H7 (cell line): ENCODE measurements at regions not wholly inside any gene's neighbourhood (a gene's known extent, or its start where the extent isn't known, plus 50 kb on each side); places are given as distances from the start of the nearest gene placed in this dataset.

ENCODE experiments used
- DNase-seq: peaks from one replicate; pipeline ENCODE4 v3.0.0; 2012
- H3K27me3 ChIP-seq: 2 replicates; pipeline ENCODE4 v1.6.0; 2011; ENCODE audit warnings: mild to moderate bottlenecking, low read length; ENCODE audit not compliant: control insufficient read depth, insufficient read depth
- H3K36me3 ChIP-seq: replicated peaks from 2 replicates; pipeline ENCODE4 v1.5.1; 2011; ENCODE audit warnings: low read length; ENCODE audit not compliant: control insufficient read depth, insufficient read depth
- H3K4me3 ChIP-seq: 2 replicates; pipeline ENCODE4 v1.5.1; 2011; ENCODE audit warnings: low read depth, mild to moderate bottlenecking, control low read depth, low read length, moderate library complexity; ENCODE audit not compliant: insufficient read depth

DNA sequence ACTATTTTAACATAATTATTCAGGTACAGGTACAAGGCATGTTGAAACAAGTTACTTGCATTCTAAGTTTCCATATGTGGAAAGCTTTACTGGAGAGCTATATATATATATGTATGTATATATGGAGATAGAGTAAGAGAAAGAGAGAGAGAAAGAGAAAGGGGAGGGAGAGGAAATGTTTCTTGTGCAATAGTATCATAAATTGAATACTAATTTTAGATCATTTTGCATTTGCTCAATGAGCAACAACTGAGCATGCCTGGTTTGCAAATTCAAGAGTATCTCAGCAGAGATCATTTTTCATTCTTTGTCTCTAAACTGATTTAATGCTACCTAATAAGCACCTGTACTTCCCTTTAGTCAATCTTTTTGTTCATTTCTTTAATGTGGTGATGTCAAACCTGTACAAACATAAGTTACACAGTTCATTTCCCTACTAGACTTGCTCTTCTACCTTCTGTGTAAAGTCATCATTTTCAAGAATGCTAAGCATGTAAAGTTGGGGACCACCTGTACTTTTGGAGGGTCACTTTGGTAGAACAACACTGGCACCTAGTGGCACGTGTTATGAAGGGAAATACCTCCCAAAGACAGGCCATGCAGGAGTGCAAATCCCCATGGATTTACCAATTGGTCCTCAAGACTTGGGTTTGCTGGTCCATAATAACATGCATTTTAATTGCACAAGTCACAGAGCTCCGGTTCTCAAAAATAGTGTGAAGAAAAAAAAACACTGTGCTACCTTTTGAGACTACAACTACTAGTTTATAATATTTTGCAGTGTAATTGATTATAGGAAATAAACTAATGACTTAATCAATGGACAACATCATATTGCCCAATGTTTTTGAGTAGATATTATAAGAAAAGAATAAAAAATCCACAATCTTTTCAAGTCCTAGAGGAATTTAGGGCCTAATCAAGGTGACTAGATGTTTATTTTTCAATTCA, 431.2 kb upstream of the IGFBP3 start:
- Histone ChIP-seq H3K36me3 (no peaks in the 10 kb centered on the region), H3K4me3 (no peak overlapping the region), H3K27me3 (no peaks in the 10 kb centered on the region)
- DNase-seq = peak; percentile 78

DNA sequence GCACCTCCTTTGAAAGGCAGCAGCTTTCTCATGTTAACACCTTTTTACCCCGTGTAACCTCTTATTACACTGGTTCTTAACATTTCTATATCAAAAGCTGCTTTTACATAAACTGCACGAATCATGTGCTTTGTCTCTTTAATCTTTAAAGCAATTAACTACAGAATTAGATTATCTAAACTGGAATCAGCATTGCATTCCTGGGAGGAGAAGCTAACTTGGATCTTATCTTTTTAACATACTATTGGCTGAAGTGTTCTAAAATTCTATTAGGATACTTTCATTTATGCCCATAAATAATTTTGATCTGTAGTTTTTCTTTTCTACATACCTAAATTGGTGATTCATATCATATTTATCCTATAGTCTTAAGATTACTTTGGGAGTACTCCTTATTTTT, 428.4 kb upstream of the IGFBP3 start:
- Histone ChIP-seq H3K4me3 (no peak overlapping the region), H3K27me3 (no peaks in the 10 kb centered on the region)
- no peak for DNase-seq

DNA sequence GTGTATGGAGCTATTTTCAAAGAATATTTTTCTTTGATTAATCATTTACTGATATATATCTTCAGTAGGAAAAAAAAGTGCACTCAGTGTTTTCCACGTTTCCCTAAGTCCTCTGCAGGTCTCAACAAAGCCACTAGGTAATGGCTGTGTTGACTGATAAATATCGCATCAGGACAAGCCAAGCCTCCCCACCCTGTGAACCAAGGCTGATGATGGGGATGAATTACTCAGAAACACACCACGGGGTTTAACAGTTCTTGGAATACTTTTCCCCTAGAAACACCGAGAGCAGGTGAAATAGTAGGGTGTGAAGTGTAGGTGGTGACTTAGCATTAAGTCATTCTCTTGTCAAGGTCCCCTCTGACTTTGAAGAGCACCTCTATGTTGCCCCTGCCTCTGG, 423.5 kb upstream of the IGFBP3 start:
- H3K4me3 ChIP-seq = no peak overlapping the region
- H3K27me3 ChIP-seq = no peaks in the 10 kb centered on the region
- no peak for DNase-seq

More for the DNA sequence above, 428.4 kb upstream of the IGFBP3 start:
- no peaks in the 10 kb centered on the region for H3K36me3 ChIP-seq

DNA sequence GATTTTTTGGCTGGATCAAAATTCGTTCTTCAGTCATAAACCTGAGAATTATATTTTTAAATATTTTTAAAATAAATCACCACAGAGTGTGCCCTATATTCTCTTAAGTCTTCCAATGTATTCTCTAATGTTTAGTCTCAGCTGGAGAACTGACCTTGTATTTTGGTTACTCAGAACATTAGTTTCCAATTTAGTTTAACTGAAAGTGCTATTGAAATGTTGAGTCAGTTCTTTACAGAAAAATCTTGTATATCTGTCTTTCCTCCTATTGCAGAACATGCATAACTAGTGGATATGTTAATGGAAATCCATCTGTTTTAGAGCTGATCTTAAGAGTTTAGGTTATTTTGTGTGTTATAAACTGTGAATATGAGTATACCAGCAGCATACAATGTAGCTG, 422.7 kb upstream of the IGFBP3 start:
- no peak for DNase-seq

More for the DNA sequence above, 423.5 kb upstream of the IGFBP3 start:
- no peaks in the 10 kb centered on the region for H3K36me3 ChIP-seq

DNA sequence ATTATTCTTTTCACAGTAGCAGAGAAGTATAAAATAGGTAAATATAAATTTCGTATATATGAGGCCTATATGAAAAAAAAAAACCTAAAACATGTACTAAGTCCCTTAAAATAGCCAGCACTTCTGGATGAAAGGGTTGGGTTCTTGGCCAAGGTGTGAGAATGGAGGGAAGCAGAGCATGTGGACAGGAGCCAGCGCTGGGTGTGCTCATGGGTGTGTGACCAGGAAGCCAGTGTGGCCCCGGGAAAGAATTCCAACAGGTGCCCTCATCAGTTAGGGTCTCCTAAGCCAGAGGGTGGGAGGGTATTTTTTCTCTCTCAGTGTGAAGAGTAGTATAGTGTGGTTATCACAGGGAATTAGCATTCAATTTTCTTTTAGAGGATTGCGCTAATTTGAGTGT, 401.9 kb upstream of the IGFBP3 start:
- no peaks in the 10 kb centered on the region for H3K27me3 ChIP-seq
- no peak overlapping the region for H3K4me3 ChIP-seq
- DNase-seq = no peak
- no peaks in the 10 kb centered on the region for H3K36me3 ChIP-seq

More for the DNA sequence above, 422.7 kb upstream of the IGFBP3 start:
- Histone ChIP-seq H3K27me3 (no peaks in the 10 kb centered on the region), H3K4me3 (no peak overlapping the region), H3K36me3 (no peaks in the 10 kb centered on the region)

DNA sequence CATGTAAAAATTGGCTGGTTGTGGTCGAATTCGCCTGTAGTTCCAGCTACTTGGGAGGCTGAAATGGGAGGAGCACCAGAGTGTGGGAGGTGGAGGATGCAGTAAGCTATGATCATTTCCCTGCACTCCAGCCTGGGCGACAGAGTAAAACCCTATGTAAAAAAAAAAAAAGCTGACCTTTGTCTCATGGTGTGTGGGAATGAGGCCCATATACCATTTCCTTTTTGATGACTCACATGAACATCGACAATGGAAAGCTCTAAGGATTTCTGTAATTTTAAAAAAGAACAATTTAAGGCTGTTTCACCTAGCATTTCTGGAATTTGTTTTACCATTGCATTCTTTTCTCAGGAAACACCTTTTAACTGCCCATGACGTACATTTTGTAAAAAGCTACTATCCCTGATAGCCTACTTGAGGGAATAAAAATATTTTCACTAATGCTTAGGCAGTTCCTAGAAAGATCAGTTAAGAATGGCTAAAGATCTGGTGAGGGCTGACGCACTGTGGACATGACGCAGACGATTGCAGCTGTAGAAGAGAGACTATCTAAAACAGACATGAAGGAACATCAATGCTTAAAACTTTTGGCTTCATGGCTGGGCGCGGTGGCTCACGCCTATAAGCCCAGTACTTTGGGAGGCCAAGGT, 400.6 kb upstream of the IGFBP3 start:
- Histone ChIP-seq H3K4me3 (no peak overlapping the region), H3K27me3 (no peaks in the 10 kb centered on the region), H3K36me3 (no peaks in the 10 kb centered on the region)
- no peak for DNase-seq

DNA sequence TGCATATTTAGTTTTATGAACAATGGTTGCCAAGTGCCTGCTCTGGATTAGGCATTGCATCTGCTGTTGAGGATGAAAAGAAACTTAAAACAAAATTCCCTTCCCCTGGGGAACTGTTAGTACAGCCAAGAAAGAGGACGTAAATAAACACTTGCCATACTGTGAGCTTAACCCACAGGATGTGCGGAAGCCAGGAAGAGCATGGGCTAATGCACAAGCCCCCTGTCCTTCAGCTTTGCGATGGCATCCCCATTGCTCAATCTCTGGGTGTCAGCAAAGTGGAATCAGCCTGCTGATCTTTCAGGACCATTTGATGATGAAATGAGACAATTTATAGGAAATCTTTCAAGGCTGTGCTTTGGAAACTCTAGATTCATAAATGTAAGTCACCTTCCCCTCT, 399.9 kb upstream of the IGFBP3 start:
- DNase-seq = no peak
- Histone ChIP-seq H3K36me3 (no peaks in the 10 kb centered on the region), H3K27me3 (no peaks in the 10 kb centered on the region)

DNA sequence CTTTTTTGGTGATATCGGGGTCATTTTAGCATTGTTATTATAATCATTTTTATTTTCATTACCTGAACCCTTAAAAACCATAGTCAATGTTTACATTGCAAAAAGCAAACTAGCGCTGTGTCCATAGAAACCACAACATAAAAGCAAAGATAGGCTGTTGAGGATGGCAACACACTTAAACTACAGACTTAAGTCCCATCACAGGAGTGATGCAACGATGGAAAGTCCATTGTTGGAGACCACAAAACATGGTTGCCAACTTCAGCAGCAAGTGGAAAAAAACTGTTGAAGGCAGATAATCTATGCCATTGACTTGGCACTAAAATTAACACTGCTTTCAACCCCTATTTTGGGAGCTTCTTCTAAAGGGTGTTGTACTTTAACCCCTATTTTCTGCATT, 398.8 kb upstream of the IGFBP3 start:
- no peaks in the 10 kb centered on the region for H3K27me3 ChIP-seq
- H3K36me3 ChIP-seq = no peaks in the 10 kb centered on the region
- H3K4me3 ChIP-seq = no peak overlapping the region
- DNase-seq = no peak

More for the DNA sequence above, 399.9 kb upstream of the IGFBP3 start:
- H3K4me3 ChIP-seq = no peak overlapping the region

DNA sequence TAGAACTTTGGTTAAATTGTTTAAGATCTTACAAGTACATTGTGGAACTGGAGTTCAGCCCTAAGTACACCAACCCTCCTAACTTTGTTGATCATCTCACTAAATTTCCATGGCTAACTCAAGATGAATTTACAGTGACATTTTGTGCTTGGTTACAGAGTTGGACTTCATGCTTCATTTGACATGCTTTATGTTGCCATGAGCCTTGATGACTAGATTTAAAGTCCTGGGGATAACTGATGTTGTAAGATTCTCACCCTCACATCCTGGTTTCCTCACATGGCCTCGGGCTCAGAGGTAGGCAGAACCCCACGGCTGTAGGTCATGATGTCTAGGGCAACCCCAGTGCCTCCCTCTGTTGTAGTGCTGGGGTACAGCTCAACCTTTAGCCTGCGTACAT, 397.2 kb upstream of the IGFBP3 start:
- no peak for DNase-seq
- no peaks in the 10 kb centered on the region for H3K27me3 ChIP-seq

DNA sequence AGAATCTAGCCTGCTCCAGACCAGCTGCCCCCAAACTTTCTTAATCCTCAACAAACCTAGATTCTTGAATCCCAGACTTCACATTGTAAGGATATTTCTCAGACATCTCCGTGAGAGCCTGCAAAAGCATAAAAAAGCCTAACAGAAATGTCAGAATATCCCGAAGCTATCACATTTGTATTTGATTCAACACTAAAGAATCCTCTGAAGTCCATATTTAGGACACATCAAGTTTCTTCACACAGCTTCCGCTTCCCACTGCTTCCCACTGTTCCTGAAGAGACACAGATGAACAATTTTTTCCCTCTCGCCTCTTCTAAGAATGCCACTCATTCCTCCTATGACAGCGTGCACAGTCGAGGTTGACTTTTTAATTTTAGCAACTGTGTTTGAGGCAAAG, 396.2 kb upstream of the IGFBP3 start:
- Histone ChIP-seq H3K4me3 (no peak overlapping the region), H3K27me3 (no peaks in the 10 kb centered on the region), H3K36me3 (no peaks in the 10 kb centered on the region)
- DNase-seq = no peak

More for the DNA sequence above, 397.2 kb upstream of the IGFBP3 start:
- Histone ChIP-seq H3K36me3 (no peaks in the 10 kb centered on the region), H3K4me3 (no peak overlapping the region)

DNA sequence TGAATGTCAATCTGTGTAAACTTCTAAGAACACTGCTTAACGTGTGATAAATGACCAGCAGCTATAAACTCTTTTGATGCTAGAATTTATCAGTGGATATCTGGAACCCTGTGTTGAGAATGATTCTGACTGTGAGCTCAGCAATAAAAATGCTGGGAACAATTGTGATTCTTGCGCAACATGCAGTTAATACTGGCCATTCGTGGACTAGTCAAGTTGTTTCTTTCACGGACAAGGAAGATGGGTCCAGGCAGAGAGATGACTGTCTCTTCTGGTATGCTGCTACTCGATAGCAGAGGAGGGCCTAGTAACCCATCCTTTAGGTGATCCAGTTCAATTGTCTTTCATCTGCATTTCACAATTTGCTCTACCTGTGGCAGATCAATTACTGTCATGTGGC, 394.8 kb upstream of the IGFBP3 start:
- no peak for DNase-seq
- no peak overlapping the region for H3K4me3 ChIP-seq
- H3K27me3 ChIP-seq = no peaks in the 10 kb centered on the region
- no peaks in the 10 kb centered on the region for H3K36me3 ChIP-seq

DNA sequence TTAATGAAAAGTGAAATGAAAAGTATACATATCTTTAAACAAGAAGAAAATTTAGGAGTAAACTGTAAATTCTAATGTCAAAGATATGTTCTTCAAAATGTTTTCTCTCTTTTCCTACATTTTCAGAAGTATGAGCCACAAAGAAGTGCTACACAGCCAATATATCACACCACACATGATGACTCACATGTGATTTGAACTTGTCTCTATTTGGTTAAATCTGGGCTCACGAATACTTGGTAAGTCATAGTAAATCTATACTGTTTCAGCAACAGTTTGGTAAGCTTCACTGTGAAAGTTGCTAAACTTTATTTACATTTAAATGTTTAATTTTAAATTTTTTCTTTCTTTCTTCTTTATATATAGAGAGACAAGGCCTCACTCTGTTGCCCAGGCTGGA, 380.6 kb upstream of the IGFBP3 start:
- Histone ChIP-seq H3K27me3 (no peaks in the 10 kb centered on the region), H3K36me3 (no peaks in the 10 kb centered on the region)
- no peak for DNase-seq

DNA sequence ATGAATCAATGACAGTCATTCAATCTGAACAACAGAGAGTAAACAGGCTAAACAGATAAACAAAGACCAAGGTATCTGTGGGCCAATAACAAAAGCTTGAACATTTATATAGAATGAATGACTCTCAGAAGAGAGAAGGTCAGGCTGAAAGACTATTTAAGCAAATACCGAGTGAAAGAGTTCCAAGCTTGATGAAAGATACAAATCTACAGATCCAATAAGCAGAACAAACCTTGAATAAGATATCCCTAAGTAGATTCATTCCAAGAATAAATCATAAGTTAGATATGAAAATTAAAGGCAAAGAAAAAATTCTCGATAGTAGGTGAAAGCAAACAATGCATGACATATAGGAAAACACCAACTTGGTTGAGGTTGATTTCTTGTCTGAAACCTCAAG, 376.4 kb upstream of the IGFBP3 start:
- Histone ChIP-seq H3K27me3 (no peaks in the 10 kb centered on the region), H3K36me3 (no peaks in the 10 kb centered on the region), H3K4me3 (no peak overlapping the region)
- DNase-seq = no peak

More for the DNA sequence above, 380.6 kb upstream of the IGFBP3 start:
- H3K4me3 ChIP-seq = no peak overlapping the region

DNA sequence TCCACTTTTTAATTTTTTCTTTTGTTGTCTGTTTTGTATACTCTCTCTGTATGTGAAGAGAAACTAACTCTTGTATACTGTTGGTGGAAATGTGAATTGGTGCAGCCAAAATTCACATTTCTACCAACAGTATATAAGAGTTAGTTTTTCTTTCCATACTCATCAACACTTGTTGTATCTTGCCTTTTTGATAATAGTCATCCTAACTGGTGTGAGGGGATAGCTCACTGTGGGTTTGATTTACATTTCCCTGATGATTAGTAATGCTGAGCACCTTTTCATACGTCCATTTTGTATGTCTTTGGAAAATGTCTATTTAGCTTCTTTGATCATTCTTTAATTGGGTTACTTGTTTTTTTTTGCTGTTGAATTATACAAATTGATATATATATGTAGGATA, 375.5 kb upstream of the IGFBP3 start:
- H3K27me3 ChIP-seq = no peaks in the 10 kb centered on the region
- no peak overlapping the region for H3K4me3 ChIP-seq
- no peak for DNase-seq
- no peaks in the 10 kb centered on the region for H3K36me3 ChIP-seq

DNA sequence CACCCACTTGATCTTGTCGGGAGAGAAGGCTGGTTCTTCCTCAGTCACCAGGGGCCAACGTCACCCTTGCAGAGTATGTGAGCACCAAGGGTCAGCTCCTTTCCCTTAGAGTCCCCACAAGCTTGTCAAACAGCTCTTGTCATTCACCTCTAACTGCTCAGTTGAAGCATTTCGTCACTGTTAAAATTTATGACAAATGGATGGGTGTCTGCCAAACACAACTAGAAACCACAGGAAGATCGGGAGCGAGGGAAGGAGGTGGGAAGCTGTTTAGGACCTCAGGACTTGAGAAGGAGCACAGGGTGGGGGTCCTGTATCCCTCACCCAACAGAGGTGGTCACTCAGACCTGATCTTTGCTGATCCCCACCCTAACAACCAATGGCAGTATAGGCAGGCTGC, 373.3 kb upstream of the IGFBP3 start:
- no peak overlapping the region for H3K4me3 ChIP-seq
- H3K36me3 ChIP-seq = no peaks in the 10 kb centered on the region
- no peaks in the 10 kb centered on the region for H3K27me3 ChIP-seq
- DNase-seq = no peak
